ENCODE measurements at regions not wholly inside any gene's neighbourhood (a gene's known extent, or its start where the extent isn't known, plus 50 kb on each side); places are given as distances from the start of the nearest gene placed in this dataset.

- TF ChIP-seq CTCF (IDR thresholded peaks at IDR 0.05; ENCODE audit: low read depth, low read length): no peak
- no peak overlapping the region for H3K4me3 ChIP-seq (ENCODE audit: low read depth, low read length)
- H3K9me3 ChIP-seq (ENCODE audit: severe bottlenecking): no peaks in the 10 kb centered on the region
- H3K27me3 ChIP-seq (ENCODE audit: insufficient read depth, low read depth, severe bottlenecking): no peaks in the 10 kb centered on the region
- H3K36me3 ChIP-seq: no peaks in the 10 kb centered on the region
- DNase-seq: no peak
- H3K27ac ChIP-seq: no peak overlapping the region
Measured at GRCh38 chr12:105798256-105798845, 340.4 kb downstream of the NUAK1 start.

GRCh38 chr12:105799103-105799502, 339.7 kb downstream of the NUAK1 start:
- no peak overlapping the region for H3K27ac ChIP-seq
- no peak overlapping the region for H3K4me3 ChIP-seq (ENCODE audit: low read depth, low read length)
- TF ChIP-seq CTCF (IDR thresholded peaks at IDR 0.05; ENCODE audit: low read depth, low read length): no peak
- no peak for DNase-seq
- H3K9me3 ChIP-seq (ENCODE audit: severe bottlenecking): no peaks in the 10 kb centered on the region
- H3K27me3 ChIP-seq (ENCODE audit: insufficient read depth, low read depth, severe bottlenecking): no peaks in the 10 kb centered on the region
- H3K36me3 ChIP-seq: no peaks in the 10 kb centered on the region

GRCh38 chr12:105801351-105801750, 337.4 kb downstream of the NUAK1 start:
- Histone ChIP-seq H3K4me3 (ENCODE audit: low read depth, low read length) (no peak overlapping the region), H3K36me3 (no peaks in the 10 kb centered on the region)

DNA sequence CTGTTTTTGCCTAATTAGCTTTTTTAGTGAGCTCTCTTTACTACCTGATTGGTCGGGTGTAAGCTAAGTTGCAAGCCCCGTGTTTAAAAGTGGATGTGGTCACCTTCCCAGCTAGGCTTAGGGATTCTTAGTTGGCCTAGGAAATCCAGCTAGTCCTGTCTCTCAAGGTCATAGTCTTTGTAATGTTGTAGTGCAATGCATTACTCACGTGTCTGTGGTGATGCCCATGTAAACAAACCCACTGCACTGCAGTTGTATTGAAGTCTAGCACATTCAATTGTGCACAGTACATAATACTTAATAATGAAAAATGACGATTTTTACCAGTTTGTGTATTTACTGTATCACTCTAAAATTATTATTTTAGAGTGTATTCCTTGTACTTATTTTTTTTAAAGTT, 335.5 kb downstream of the NUAK1 start:
- Histone ChIP-seq H3K27me3 (ENCODE audit: insufficient read depth, low read depth, severe bottlenecking) (no peaks in the 10 kb centered on the region), H3K27ac (no peak overlapping the region), H3K9me3 (ENCODE audit: severe bottlenecking) (no peaks in the 10 kb centered on the region), H3K36me3 (no peaks in the 10 kb centered on the region), H3K4me3 (ENCODE audit: low read depth, low read length) (no peak overlapping the region)
- no peak for TF ChIP-seq CTCF (IDR thresholded peaks at IDR 0.05; ENCODE audit: low read depth, low read length)
- no peak for DNase-seq

More at GRCh38 chr12:105801351-105801750, 337.4 kb downstream of the NUAK1 start:
- H3K27ac ChIP-seq: no peak overlapping the region
- H3K27me3 ChIP-seq (ENCODE audit: insufficient read depth, low read depth, severe bottlenecking): no peaks in the 10 kb centered on the region
- no peak for TF ChIP-seq CTCF (IDR thresholded peaks at IDR 0.05; ENCODE audit: low read depth, low read length)
- no peak for DNase-seq
- H3K9me3 ChIP-seq (ENCODE audit: severe bottlenecking): no peaks in the 10 kb centered on the region

DNA sequence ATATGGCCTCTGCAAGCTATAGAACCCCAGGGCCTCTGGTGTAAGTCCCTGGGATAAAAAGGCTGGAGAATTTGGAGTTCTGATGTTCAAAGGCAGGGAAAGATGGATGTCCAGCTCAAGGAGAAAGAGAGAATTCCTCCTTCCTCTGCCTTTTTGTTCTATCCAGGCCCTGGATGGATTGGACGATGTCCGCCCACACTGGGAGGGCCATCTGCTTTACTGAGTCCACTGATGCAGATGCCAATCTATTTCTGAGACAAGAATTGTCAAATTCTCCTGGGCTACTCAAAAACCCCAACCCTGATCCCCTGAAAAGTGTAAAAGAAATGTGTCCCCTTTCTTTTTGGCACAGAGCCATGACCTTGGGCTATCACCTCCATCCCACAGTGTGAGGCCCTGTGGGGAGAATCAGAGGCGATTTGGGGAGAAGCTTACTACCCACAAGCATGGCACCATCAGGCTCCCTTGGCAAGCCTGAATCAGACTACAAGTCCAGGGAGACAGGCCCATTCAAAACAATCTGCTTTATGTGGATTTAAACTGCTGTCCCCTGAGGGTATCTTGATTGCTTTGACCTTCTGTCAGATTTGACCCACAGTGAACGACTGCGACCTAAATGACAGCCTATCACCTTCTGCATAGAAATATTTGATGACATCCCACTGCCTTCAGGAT, 334.0 kb downstream of the NUAK1 start:
- H3K4me3 ChIP-seq (ENCODE audit: low read depth, low read length): no peak overlapping the region
- no peaks in the 10 kb centered on the region for H3K27me3 ChIP-seq (ENCODE audit: insufficient read depth, low read depth, severe bottlenecking)
- no peak for DNase-seq
- TF ChIP-seq CTCF (IDR thresholded peaks at IDR 0.05; ENCODE audit: low read depth, low read length): no peak
- H3K9me3 ChIP-seq (ENCODE audit: severe bottlenecking): no peaks in the 10 kb centered on the region
- no peaks in the 10 kb centered on the region for H3K36me3 ChIP-seq
- no peak overlapping the region for H3K27ac ChIP-seq

Data from WERI-Rb-1 (cell line).